PC-3 (cell line): ENCODE measurements at regions not wholly inside any gene's neighbourhood (a gene's known extent, or its start where the extent isn't known, plus 50 kb on each side); places are given as distances from the start of the nearest gene placed in this dataset.

ENCODE experiments used
- EZH2 ChIP-seq: fragments of 300-600 bp; sonication (generic); IDR thresholded peaks from one replicate; pipeline ENCODE4 v1.6.1; 2017; ENCODE audit warnings: antibody characterized with exemption, mild to moderate bottlenecking, low read length; ENCODE audit not compliant: unreplicated experiment
- TF ChIP-seq, protein P1 (sequence below): fragments of 300-600 bp; sonication (generic); conservative IDR thresholded peaks from 2 replicates; pipeline ENCODE4 v1.5.1; 2017; ENCODE audit warnings: antibody characterized with exemption, low read depth, mild to moderate bottlenecking, low read length

- TF ChIP-seq, protein P1, sequence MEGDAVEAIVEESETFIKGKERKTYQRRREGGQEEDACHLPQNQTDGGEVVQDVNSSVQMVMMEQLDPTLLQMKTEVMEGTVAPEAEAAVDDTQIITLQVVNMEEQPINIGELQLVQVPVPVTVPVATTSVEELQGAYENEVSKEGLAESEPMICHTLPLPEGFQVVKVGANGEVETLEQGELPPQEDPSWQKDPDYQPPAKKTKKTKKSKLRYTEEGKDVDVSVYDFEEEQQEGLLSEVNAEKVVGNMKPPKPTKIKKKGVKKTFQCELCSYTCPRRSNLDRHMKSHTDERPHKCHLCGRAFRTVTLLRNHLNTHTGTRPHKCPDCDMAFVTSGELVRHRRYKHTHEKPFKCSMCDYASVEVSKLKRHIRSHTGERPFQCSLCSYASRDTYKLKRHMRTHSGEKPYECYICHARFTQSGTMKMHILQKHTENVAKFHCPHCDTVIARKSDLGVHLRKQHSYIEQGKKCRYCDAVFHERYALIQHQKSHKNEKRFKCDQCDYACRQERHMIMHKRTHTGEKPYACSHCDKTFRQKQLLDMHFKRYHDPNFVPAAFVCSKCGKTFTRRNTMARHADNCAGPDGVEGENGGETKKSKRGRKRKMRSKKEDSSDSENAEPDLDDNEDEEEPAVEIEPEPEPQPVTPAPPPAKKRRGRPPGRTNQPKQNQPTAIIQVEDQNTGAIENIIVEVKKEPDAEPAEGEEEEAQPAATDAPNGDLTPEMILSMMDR: no peak
- TF ChIP-seq EZH2: no peak
Observed at GRCh38 chr3:187902041-187902471, 156.8 kb upstream of the BCL6 start.
